ENCODE measurements at regions not wholly inside any gene's neighbourhood (a gene's known extent, or its start where the extent isn't known, plus 50 kb on each side); places are given as distances from the start of the nearest gene placed in this dataset.

- TF ChIP-seq ZNF462 (CRISPR knock-in tag; IDR thresholded peaks at IDR 0.05) = no peak
- no peak for TF ChIP-seq REST (IDR thresholded peaks at IDR 0.05; ENCODE audit: unreplicated experiment)
- TF ChIP-seq EZH2 (IDR thresholded peaks at IDR 0.05; ENCODE audit: low read depth, unreplicated experiment) = no peak
- no peak for TF ChIP-seq NANOG (IDR thresholded peaks at IDR 0.05; ENCODE audit: borderline replicate concordance)
- no peak for TF ChIP-seq JUNB (IDR thresholded peaks at IDR 0.05; ENCODE audit: unreplicated experiment)
- TF ChIP-seq CREB1 (CRISPR knock-in tag; IDR thresholded peaks at IDR 0.05; ENCODE audit: low read depth) = no peak
- TF ChIP-seq STAT1 (IDR thresholded peaks at IDR 0.05; ENCODE audit: unreplicated experiment) = no peak
- no peak for TF ChIP-seq EZH2phosphoT487 (IDR thresholded peaks at IDR 0.05; ENCODE audit: unreplicated experiment)
These were observed 88.5 kb upstream of the GLS start (continued) for GRCh38 chr2:190791976-190792575.

Data from GM23338 (cell line).